SK-N-MC (cell line): ENCODE measurements at regions not wholly inside any gene's neighbourhood (a gene's known extent, or its start where the extent isn't known, plus 50 kb on each side); places are given as distances from the start of the nearest gene placed in this dataset.

Experiments used
- DNase-seq: peaks from one replicate; pipeline ENCODE4 v3.0.0-alpha.2; 2011; ENCODE audit warnings: low read depth, low spot score
- H3K27ac ChIP-seq: fragments of 200-600 bp; sonication (generic); 2 replicates; pipeline ENCODE4 v1.5.1; 2016; ENCODE audit warnings: mixed run types
- H3K36me3 ChIP-seq: fragments of 200-600 bp; sonication (generic); 2 replicates; pipeline ENCODE4 v1.6.1; 2017; ENCODE audit warnings: antibody characterized with exemption, low read length, mixed read lengths; ENCODE audit not compliant: insufficient read depth
- H3K4me3 ChIP-seq: fragments of 200-600 bp; sonication (generic); 2 replicates; pipeline ENCODE4 v1.5.1; 2016
- H3K9ac ChIP-seq: fragments of 200-600 bp; sonication (generic); 2 replicates; pipeline ENCODE4 v1.8.0; 2017; ENCODE audit warnings: mixed run types, mixed read lengths; ENCODE audit not compliant: insufficient read length
- H3K9me3 ChIP-seq: fragments of 200-600 bp; sonication (generic); 2 replicates; pipeline ENCODE4 v1.6.1; 2017; ENCODE audit warnings: low read depth, mild to moderate bottlenecking, antibody characterized with exemption, low read length, moderate library complexity, mixed read lengths
- EZH2 ChIP-seq: fragments of 200-600 bp; sonication (generic); IDR thresholded peaks from one replicate; pipeline ENCODE4 v1.6.1; 2017; ENCODE audit warnings: antibody characterized with exemption
- FOXP2 ChIP-seq: optimal IDR thresholded peaks from 2 replicates; pipeline ENCODE3; 2011; ENCODE audit warnings: mild to moderate bottlenecking, moderate library complexity; ENCODE audit not compliant: insufficient read depth; ENCODE audit errors: extremely low read length, control extremely low read depth
- POLR2AphosphoS5 ChIP-seq: IDR thresholded peaks from 2 replicates; pipeline ENCODE4 v1.6.1; 2012; ENCODE audit warnings: mild to moderate bottlenecking, low read depth, low read length, borderline replicate concordance

GRCh38 chr18:67864677-67865340, 348.3 kb upstream of the DSEL start:
- no peak overlapping the region for H3K4me3 ChIP-seq
- no peaks in the 10 kb centered on the region for H3K9me3 ChIP-seq
- no peaks in the 10 kb centered on the region for H3K36me3 ChIP-seq
- DNase-seq: no peak
- no peak for TF ChIP-seq FOXP2
- no peak for TF ChIP-seq POLR2AphosphoS5
- TF ChIP-seq EZH2: no peak
- H3K9ac ChIP-seq: no peak overlapping the region
- H3K27ac ChIP-seq: peak overlapping the region; percentile 57

- H3K4me3 ChIP-seq: no peak overlapping the region
Measured at GRCh38 chr18:67862069-67862468, 345.5 kb upstream of the DSEL start.

DNA sequence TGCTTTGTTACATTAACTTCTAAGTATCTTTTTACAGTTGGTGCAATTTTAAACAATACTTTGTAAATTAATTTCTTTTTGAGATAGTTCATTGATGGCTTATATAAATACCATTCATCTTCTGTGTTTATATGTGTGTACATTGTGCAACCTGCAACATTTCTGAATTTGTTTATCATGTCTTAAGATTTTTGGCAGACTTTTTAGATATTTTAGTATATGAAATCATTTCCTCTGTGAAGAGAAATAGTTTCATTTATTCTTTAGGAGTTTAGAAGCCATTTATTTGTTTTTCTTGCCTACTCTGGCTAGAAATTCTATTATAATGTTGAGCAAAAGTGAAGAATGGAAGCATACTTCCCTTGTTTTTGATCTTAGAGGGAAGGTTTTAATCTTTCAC, 337.8 kb upstream of the DSEL start:
- TF ChIP-seq POLR2AphosphoS5 (no peak), EZH2 (no peak), FOXP2 (no peak)
- Histone ChIP-seq H3K9ac (no peak overlapping the region), H3K27ac (no peak overlapping the region), H3K9me3 (no peaks in the 10 kb centered on the region), H3K4me3 (no peak overlapping the region), H3K36me3 (no peaks in the 10 kb centered on the region)
- DNase-seq: no peak

More at GRCh38 chr18:67862069-67862468, 345.5 kb upstream of the DSEL start:
- no peaks in the 10 kb centered on the region for H3K9me3 ChIP-seq
- TF ChIP-seq POLR2AphosphoS5 (no peak), FOXP2 (no peak)
- no peak for DNase-seq
- H3K9ac ChIP-seq: no peak overlapping the region
- 0 out of 2 replicates have a peak overlapping the region, but pooled peaks have one; percentile 16 for H3K27ac ChIP-seq
- H3K36me3 ChIP-seq: no peaks in the 10 kb centered on the region

GRCh38 chr18:67846422-67847098, 330.0 kb upstream of the DSEL start:
- Histone ChIP-seq H3K4me3 (no peak overlapping the region), H3K9ac (no peak overlapping the region), H3K9me3 (no peaks in the 10 kb centered on the region), H3K27ac (no peak overlapping the region), H3K36me3 (no peaks in the 10 kb centered on the region)
- TF ChIP-seq POLR2AphosphoS5: no peak
- TF ChIP-seq EZH2: no peak
- no peak for TF ChIP-seq FOXP2
- DNase-seq: no peak

- no peak for DNase-seq
- Histone ChIP-seq H3K36me3 (no peaks in the 10 kb centered on the region), H3K9me3 (no peaks in the 10 kb centered on the region), H3K4me3 (no peak overlapping the region), H3K27ac (no peak overlapping the region), H3K9ac (no peak overlapping the region)
- TF ChIP-seq FOXP2 (no peak), EZH2 (no peak), POLR2AphosphoS5 (no peak)
Measured at GRCh38 chr18:67845035-67845434, 328.5 kb upstream of the DSEL start.

- no peak overlapping the region for H3K27ac ChIP-seq
- no peak overlapping the region for H3K9ac ChIP-seq
- TF ChIP-seq FOXP2 (no peak), EZH2 (no peak), POLR2AphosphoS5 (no peak)
- H3K9me3 ChIP-seq: no peaks in the 10 kb centered on the region
- H3K4me3 ChIP-seq: no peak overlapping the region
- DNase-seq: no peak
- no peaks in the 10 kb centered on the region for H3K36me3 ChIP-seq
Measured at GRCh38 chr18:67840379-67840778, 323.9 kb upstream of the DSEL start.

- no peak for DNase-seq
- H3K9ac ChIP-seq: no peak overlapping the region
- TF ChIP-seq FOXP2 (no peak), POLR2AphosphoS5 (no peak), EZH2 (no peak)
Measured at GRCh38 chr18:67818432-67818831, 301.9 kb upstream of the DSEL start.

GRCh38 chr18:67815280-67815679, 298.8 kb upstream of the DSEL start:
- no peak overlapping the region for H3K27ac ChIP-seq
- no peak for DNase-seq
- no peaks in the 10 kb centered on the region for H3K36me3 ChIP-seq
- TF ChIP-seq EZH2 (no peak), POLR2AphosphoS5 (no peak), FOXP2 (no peak)
- no peak overlapping the region for H3K4me3 ChIP-seq
- H3K9ac ChIP-seq: no peak overlapping the region
- H3K9me3 ChIP-seq: no peaks in the 10 kb centered on the region

More at GRCh38 chr18:67818432-67818831, 301.9 kb upstream of the DSEL start:
- no peaks in the 10 kb centered on the region for H3K9me3 ChIP-seq
- no peaks in the 10 kb centered on the region for H3K36me3 ChIP-seq
- H3K4me3 ChIP-seq: no peak overlapping the region
- peak overlapping the region; percentile 49; the same call in 1 of the 2 replicates for H3K27ac ChIP-seq

GRCh38 chr18:67813380-67814028, 297.0 kb upstream of the DSEL start:
- no peaks in the 10 kb centered on the region for H3K9me3 ChIP-seq
- no peak overlapping the region for H3K9ac ChIP-seq
- DNase-seq: no peak
- H3K27ac ChIP-seq: no peak overlapping the region
- TF ChIP-seq FOXP2 (no peak), EZH2 (no peak), POLR2AphosphoS5 (no peak)
- no peak overlapping the region for H3K4me3 ChIP-seq
- H3K36me3 ChIP-seq: no peaks in the 10 kb centered on the region
